GM12891 (cell line): ENCODE measurements at regions not wholly inside any gene's neighbourhood (a gene's known extent, or its start where the extent isn't known, plus 50 kb on each side); places are given as distances from the start of the nearest gene placed in this dataset.

Source experiments
- PAX5 ChIP-seq: IDR thresholded peaks from 2 replicates; pipeline ENCODE4 v1.6.1; 2011; ENCODE audit warnings: low read length, moderate library complexity, mild to moderate bottlenecking; ENCODE audit not compliant: insufficient read depth, severe bottlenecking
- POLR2A ChIP-seq: IDR thresholded peaks from 2 replicates; pipeline ENCODE4 v1.6.1; 2011; ENCODE audit warnings: low read depth, low read length, control low read depth
- POLR2AphosphoS5 ChIP-seq: IDR thresholded peaks from 2 replicates; pipeline ENCODE4 v1.6.1; 2011; ENCODE audit warnings: low read depth, low read length, control low read depth
- SPI1 ChIP-seq: IDR thresholded peaks from 2 replicates; pipeline ENCODE4 v1.6.1; 2011; ENCODE audit warnings: low read depth, low read length, control low read depth
- TAF1 ChIP-seq: IDR thresholded peaks from 2 replicates; pipeline ENCODE4 v1.6.1; 2011; ENCODE audit warnings: low read depth, low read length, control low read depth

- TF ChIP-seq POLR2A (no peak), POLR2AphosphoS5 (no peak), TAF1 (no peak), SPI1 (no peak), PAX5 (no peak)
These were observed 55.0 kb upstream of the EEPD1 start for GRCh38 chr7:36098096-36098495.
